Natural killer cell (primary cell): ENCODE measurements at regions not wholly inside any gene's neighbourhood (a gene's known extent, or its start where the extent isn't known, plus 50 kb on each side); places are given as distances from the start of the nearest gene placed in this dataset.

Experiments used
- ATAC-seq, 3 donors: fragments of 150-1000 bp in 2 of 3; fragments of 200-7000 bp in 1 of 3; cut with Tn5 transposase; 1 replicate in 1 of 3; 2 replicates in 2 of 3; pipeline ENCODE4 v1.10.0; 2021; ENCODE audit warnings: mild to moderate bottlenecking in 2 of 3, moderate library complexity in 2 of 3
- DNase-seq, 2 donors: peaks; one replicate each; pipeline versions ENCODE4 v3.0.0 to v3.0.0-alpha.2; 2013 to 2021; ENCODE audit warnings: mixed read lengths in 1 of 2
- H3K27ac ChIP-seq: one replicate; pipeline ENCODE4 v1.5.1; 2013; ENCODE audit warnings: mild to moderate bottlenecking, low read length
- H3K27me3 ChIP-seq: one replicate; pipeline ENCODE4 v1.6.1; 2013; ENCODE audit warnings: low read length; ENCODE audit not compliant: control insufficient read depth, insufficient read depth
- H3K36me3 ChIP-seq: one replicate; pipeline ENCODE4 v1.6.1; 2013; ENCODE audit warnings: low read length; ENCODE audit not compliant: control insufficient read depth, insufficient read depth
- H3K4me1 ChIP-seq: one replicate; pipeline ENCODE4 v1.6.1; 2013; ENCODE audit warnings: low read length; ENCODE audit not compliant: control insufficient read depth, insufficient read depth
- H3K4me3 ChIP-seq: one replicate; pipeline ENCODE4 v1.5.1; 2013; ENCODE audit warnings: low read length
- H3K9me3 ChIP-seq: one replicate; pipeline ENCODE4 v1.6.1; 2013; ENCODE audit warnings: low read length; ENCODE audit not compliant: control insufficient read depth, insufficient read depth
- H3K27ac Mint-ChIP-seq, 2 donors: one replicate each; pipeline ENCODE4 v1.8.0; 2022; ENCODE audit warnings: mild to moderate bottlenecking in 2 of 2, mixed read lengths in 2 of 2, moderate library complexity in 1 of 2
- H3K27me3 Mint-ChIP-seq, 2 donors: one replicate each; pipeline ENCODE4 v1.8.0; 2022; ENCODE audit warnings: low read depth in 2 of 2, mixed read lengths in 2 of 2
- H3K36me3 Mint-ChIP-seq: one replicate; pipeline ENCODE4 v1.8.0; 2022; ENCODE audit warnings: mixed read lengths
- H3K4me1 Mint-ChIP-seq, 2 donors: one replicate each; pipeline ENCODE4 v1.8.0; 2022; ENCODE audit warnings: mixed read lengths in 2 of 2
- H3K4me3 Mint-ChIP-seq: one replicate; pipeline ENCODE4 v1.8.0; 2022; ENCODE audit warnings: mild to moderate bottlenecking, moderate library complexity, mixed read lengths
- H3K9me3 Mint-ChIP-seq, 2 donors: one replicate each; pipeline ENCODE4 v1.8.0; 2022; ENCODE audit warnings: mixed read lengths in 2 of 2
- CTCF ChIP-seq: fragments of 200-600 bp; IDR thresholded peaks from one replicate; pipeline ENCODE4 v1.8.0; 2022; ENCODE audit warnings: antibody characterized with exemption
- WGBS: methylation state at CpG from one replicate; pipeline ENCODE4 v1.1.7; 2013; ENCODE audit warnings: missing lambda C conversion rate; ENCODE audit not compliant: insufficient coverage; 5-methylcytosine and 5-hydroxymethylcytosine counted together
- intact Hi-C: fragments of 100-400 bp; cut with micrococcal nuclease; formaldehyde crosslinking; loops from one replicate; pipeline ENCODE4 v1.14.2; 2022

GRCh38 chr17:36862116-36862920 lies 75.0 kb upstream of the LHX1 start:
- no peak for TF ChIP-seq CTCF
- Mint-ChIP-seq H3K4me3 (no peak overlapping the region), H3K36me3 (no peaks in the 10 kb centered on the region), H3K27ac (no peak overlapping the region), H3K9me3 (no peaks in the 10 kb centered on the region), H3K27me3 (peaks cover 2 to 3% of the 10 kb centered on the region in 2 donors), H3K4me1 (no peaks in the 10 kb centered on the region)
- no peak for DNase-seq
- H3K4me1 ChIP-seq = no peaks in the 10 kb centered on the region
- no peak for ATAC-seq
- H3K36me3 ChIP-seq = no peaks in the 10 kb centered on the region
- H3K9me3 ChIP-seq = no peaks in the 10 kb centered on the region
- H3K27ac ChIP-seq = no peak overlapping the region
- H3K4me3 ChIP-seq = no peak overlapping the region
- no peaks in the 10 kb centered on the region for H3K27me3 ChIP-seq
- 84% methylated on average over 11 of the region's 14 CpGs for WGBS
- intact Hi-C loops = no loop called here

- intact Hi-C loops = no loop called here
- peaks cover 0 to 2% of the 10 kb centered on the region in 2 donors for H3K27me3 Mint-ChIP-seq
- no peak overlapping the region for H3K27ac Mint-ChIP-seq
- TF ChIP-seq CTCF = no peak
- Histone ChIP-seq H3K27me3 (no peaks in the 10 kb centered on the region), H3K9me3 (no peaks in the 10 kb centered on the region), H3K4me3 (no peak overlapping the region), H3K27ac (no peak overlapping the region), H3K4me1 (no peaks in the 10 kb centered on the region), H3K36me3 (no peaks in the 10 kb centered on the region)
- no peak overlapping the region for H3K4me3 Mint-ChIP-seq
- H3K9me3 Mint-ChIP-seq = no peaks in the 10 kb centered on the region
- 89% methylated on average over 6 of the region's 6 CpGs for WGBS
- no peaks in the 10 kb centered on the region for H3K36me3 Mint-ChIP-seq
- no peaks in the 10 kb centered on the region for H3K4me1 Mint-ChIP-seq
- ATAC-seq (no peak), DNase-seq (no peak)
These were observed 74.1 kb upstream of the LHX1 start for GRCh38 chr17:36863131-36863530.

GRCh38 chr17:36863676-36864612 lies 73.3 kb upstream of the LHX1 start:
- no peaks in the 10 kb centered on the region for H3K4me1 Mint-ChIP-seq
- 79% methylated on average over 21 of the region's 21 CpGs for WGBS

More at GRCh38 chr17:36863676-36864612, 73.3 kb upstream of the LHX1 start:
- no peak for DNase-seq
- H3K4me3 ChIP-seq = no peak overlapping the region
- ATAC-seq = no peak
- no peaks in the 10 kb centered on the region for H3K4me1 ChIP-seq
- H3K27ac ChIP-seq = no peak overlapping the region
- Mint-ChIP-seq H3K27me3 (peaks cover 0 to 2% of the 10 kb centered on the region in 2 donors), H3K4me3 (no peak overlapping the region), H3K36me3 (no peaks in the 10 kb centered on the region), H3K9me3 (no peaks in the 10 kb centered on the region), H3K27ac (no peak overlapping the region)
- intact Hi-C loops = no loop called here
- no peak for TF ChIP-seq CTCF
- no peaks in the 10 kb centered on the region for H3K27me3 ChIP-seq
- H3K36me3 ChIP-seq = no peaks in the 10 kb centered on the region
- H3K9me3 ChIP-seq = no peaks in the 10 kb centered on the region
